Transverse colon (tissue), 4 donors: ENCODE measurements at regions not wholly inside any gene's neighbourhood (a gene's known extent, or its start where the extent isn't known, plus 50 kb on each side); places are given as distances from the start of the nearest gene placed in this dataset.

ENCODE experiments used
- DNase-seq: peaks from one replicate; pipeline ENCODE4 v3.0.0-alpha.2; 2019
- H3K27ac ChIP-seq, 4 donors: fragments of 200-600 bp; sonication (generic); 2 replicates each; pipeline ENCODE4 v1.5.1; 2016 to 2018; ENCODE audit warnings: inconsistent platforms in 4 of 4
- H3K27me3 ChIP-seq: fragments of 200-600 bp; sonication (generic); 2 replicates; pipeline ENCODE4 v1.5.1; 2017; ENCODE audit warnings: inconsistent platforms
- H3K36me3 ChIP-seq, 4 donors: fragments of 200-600 bp; sonication (generic); 2 replicates each; pipeline ENCODE4 v1.5.1; 2017 to 2019; ENCODE audit warnings: inconsistent platforms in 4 of 4
- H3K4me1 ChIP-seq, 4 donors: fragments of 200-600 bp; sonication (generic); 2 replicates each; pipeline ENCODE4 v1.5.1; 2017 to 2020; ENCODE audit warnings: inconsistent platforms in 4 of 4
- H3K4me3 ChIP-seq, 4 donors: fragments of 200-600 bp; sonication (generic); 1 replicate in 1 of 4; 2 replicates in 3 of 4; pipeline versions ENCODE4 v1.5.1 to v1.6.1; 2017 to 2019; ENCODE audit warnings: inconsistent platforms in 4 of 4
- H3K9me3 ChIP-seq, 2 donors: fragments of 200-600 bp; sonication (generic); 2 replicates each; pipeline ENCODE4 v1.5.1; 2017 to 2019; ENCODE audit warnings: inconsistent platforms in 2 of 2
- CTCF ChIP-seq, 5 experiments: fragments of 200-600 bp in 3 of 5; fragments of 450-650 bp in 2 of 5; sonication (generic) in 3 of 5; IDR thresholded peaks; 1 replicate in 2 of 5; 2 replicates in 3 of 5; pipeline ENCODE4 v1.5.1; 2016 to 2017; ENCODE audit warnings: antibody characterized with exemption in 5 of 5, inconsistent platforms in 3 of 5, mild to moderate bottlenecking in 2 of 5, moderate library complexity in 1 of 5
- EP300 ChIP-seq: sonication (generic); formaldehyde crosslinking; IDR thresholded peaks from one replicate; pipeline ENCODE4 v1.6.1; 2017; ENCODE audit warnings: antibody characterized with exemption, low read depth
- POLR2A ChIP-seq: fragments of 450-650 bp; IDR thresholded peaks from one replicate; pipeline ENCODE4 v1.6.1; 2016; ENCODE audit warnings: antibody characterized with exemption, mild to moderate bottlenecking, moderate library complexity
- POLR2AphosphoS5 ChIP-seq, 3 donors: sonication (generic); formaldehyde crosslinking; IDR thresholded peaks; one replicate each; pipeline ENCODE4 v1.6.1; 2016; ENCODE audit warnings: antibody characterized with exemption in 3 of 3
- WGBS, 2 donors: methylation state at CpG; one replicate each; pipeline ENCODE4 v1.1.5; 2018; ENCODE audit warnings: low coverage in 1 of 2; 5-methylcytosine and 5-hydroxymethylcytosine counted together
- in situ Hi-C, 4 donors: fragments of 200-750 bp; cut with MboI; loops; one replicate each; pipeline versions ENCODE4 v1.15.0 to v1.15.1; 2017; ENCODE audit warnings: low sequenced_read_pairs in 3 of 4, low pct_ligation_motif_present in 1 of 4, low pct_unique_long_range_greater_than_20kb in 1 of 4
- intact Hi-C: fragments of 100-400 bp; cut with DNase I; formaldehyde crosslinking; loops from one replicate; pipeline ENCODE4 v1.15.1; 2023; ENCODE audit warnings: low total_unique reads

GRCh38 chr20:40945189-40945588 is 83.4 kb upstream of the TOP1 start:
- Histone ChIP-seq H3K4me3 (no peak overlapping the region), H3K27ac (no peak overlapping the region), H3K36me3 (no peaks in the 10 kb centered on the region), H3K4me1 (no peaks in the 10 kb centered on the region), H3K9me3 (no peaks in the 10 kb centered on the region), H3K27me3 (no peaks in the 10 kb centered on the region)
- TF ChIP-seq EP300 (no peak), CTCF (IDR thresholded peaks at IDR 0.05) (no peak), POLR2AphosphoS5 (IDR thresholded peaks at IDR 0.05) (no peak)
- in situ Hi-C loops: loop anchor here in 1 of 4 donors (10.0 to 25.0 kb wide), 2 partner anchors 210 to 1058 kb away; no protein-coding TSS in a partner anchor
- intact Hi-C loops: no loop called here
- WGBS, 2 donors: 70 to 78% methylated on average over 3 to 5 of the region's 5 CpGs
- DNase-seq: no peak

GRCh38 chr20:40945754-40946450 is 82.7 kb upstream of the TOP1 start:
- 56% methylated on average over 12 of the region's 12 CpGs; no CpG with 5 or more reads in 1 of the 2 donors for WGBS, 2 donors
- in situ Hi-C loops: loop anchor here in 1 of 4 donors (10.0 to 25.0 kb wide), 2 partner anchors 211 to 1059 kb away; no protein-coding TSS in a partner anchor
- intact Hi-C loops: no loop called here

GRCh38 chr20:40946451-40946850 is 82.2 kb upstream of the TOP1 start:
- Histone ChIP-seq H3K9me3 (no peaks in the 10 kb centered on the region), H3K27ac (no peak overlapping the region), H3K27me3 (no peaks in the 10 kb centered on the region), H3K36me3 (no peaks in the 10 kb centered on the region), H3K4me3 (no peak overlapping the region), H3K4me1 (no peaks in the 10 kb centered on the region)
- DNase-seq: no peak
- intact Hi-C loops (no loop called here), in situ Hi-C loops (loop anchor here in 1 of 4 donors (10.0 to 25.0 kb wide), 2 partner anchors 212 to 1059 kb away; no protein-coding TSS in a partner anchor)
- WGBS, 2 donors: 74 to 86% methylated on average over 11 of the region's 11 CpGs
- no peak for TF ChIP-seq CTCF (IDR thresholded peaks at IDR 0.05)

More at GRCh38 chr20:40945754-40946450, 82.7 kb upstream of the TOP1 start:
- TF ChIP-seq POLR2AphosphoS5 (IDR thresholded peaks at IDR 0.05) (no peak), CTCF (IDR thresholded peaks at IDR 0.05) (peak; percentile 23 to 41 (median 34)), POLR2A (no peak)
- Histone ChIP-seq H3K4me1 (no peaks in the 10 kb centered on the region), H3K36me3 (no peaks in the 10 kb centered on the region), H3K4me3 (no peak overlapping the region), H3K9me3 (no peaks in the 10 kb centered on the region), H3K27ac (no peak overlapping the region), H3K27me3 (no peaks in the 10 kb centered on the region)
- DNase-seq: peak; percentile 41

GRCh38 chr20:40948465-40949267 is 80.0 kb upstream of the TOP1 start:
- no peaks in the 10 kb centered on the region for H3K4me1 ChIP-seq
- DNase-seq: no peak
- WGBS, 2 donors: 76 to 85% methylated on average over 5 to 8 of the region's 8 CpGs
- H3K4me3 ChIP-seq: no peak overlapping the region
- H3K27ac ChIP-seq: no peak overlapping the region
- no peak for TF ChIP-seq CTCF (IDR thresholded peaks at IDR 0.05)
- no peak for TF ChIP-seq EP300
- no peak for TF ChIP-seq POLR2A
- TF ChIP-seq POLR2AphosphoS5 (IDR thresholded peaks at IDR 0.05): no peak
- intact Hi-C loops: no loop called here
- in situ Hi-C loops: loop anchor here in 1 of 4 donors (10.0 to 25.0 kb wide), 2 partner anchors 214 to 1061 kb away; no protein-coding TSS in a partner anchor
- H3K27me3 ChIP-seq: no peaks in the 10 kb centered on the region
- no peaks in the 10 kb centered on the region for H3K9me3 ChIP-seq
- no peaks in the 10 kb centered on the region for H3K36me3 ChIP-seq
